NCI-H2196 (cell line): ENCODE measurements at regions not wholly inside any gene's neighbourhood (a gene's known extent, or its start where the extent isn't known, plus 50 kb on each side); places are given as distances from the start of the nearest gene placed in this dataset.

Experiments
- DNase-seq: peaks from one replicate; lab custom pipeline; 2025; ENCODE audit not compliant: unreplicated experiment; lab: John Stamatoyannopoulos, UW

DNA sequence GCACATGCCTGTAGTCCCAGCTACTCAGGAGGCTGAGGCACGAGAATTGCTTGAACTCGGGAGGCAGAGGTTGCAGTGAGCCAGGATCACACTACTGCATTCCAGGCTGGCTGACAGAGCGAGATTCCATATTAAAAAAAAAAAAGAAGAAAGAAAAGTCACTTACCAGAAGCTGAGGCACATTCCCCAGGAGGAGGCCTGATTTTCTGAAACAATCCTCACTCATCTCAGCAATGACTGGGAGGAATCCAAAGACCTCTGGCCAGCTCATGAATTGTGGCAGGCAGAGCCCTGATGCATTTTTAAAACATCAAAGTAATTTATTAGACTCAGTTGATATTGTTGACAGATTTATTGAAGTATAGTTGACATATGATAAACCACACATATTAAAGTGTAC, 206.3 kb downstream of the FOXO1 start:
- DNase-seq: no peak

DNA sequence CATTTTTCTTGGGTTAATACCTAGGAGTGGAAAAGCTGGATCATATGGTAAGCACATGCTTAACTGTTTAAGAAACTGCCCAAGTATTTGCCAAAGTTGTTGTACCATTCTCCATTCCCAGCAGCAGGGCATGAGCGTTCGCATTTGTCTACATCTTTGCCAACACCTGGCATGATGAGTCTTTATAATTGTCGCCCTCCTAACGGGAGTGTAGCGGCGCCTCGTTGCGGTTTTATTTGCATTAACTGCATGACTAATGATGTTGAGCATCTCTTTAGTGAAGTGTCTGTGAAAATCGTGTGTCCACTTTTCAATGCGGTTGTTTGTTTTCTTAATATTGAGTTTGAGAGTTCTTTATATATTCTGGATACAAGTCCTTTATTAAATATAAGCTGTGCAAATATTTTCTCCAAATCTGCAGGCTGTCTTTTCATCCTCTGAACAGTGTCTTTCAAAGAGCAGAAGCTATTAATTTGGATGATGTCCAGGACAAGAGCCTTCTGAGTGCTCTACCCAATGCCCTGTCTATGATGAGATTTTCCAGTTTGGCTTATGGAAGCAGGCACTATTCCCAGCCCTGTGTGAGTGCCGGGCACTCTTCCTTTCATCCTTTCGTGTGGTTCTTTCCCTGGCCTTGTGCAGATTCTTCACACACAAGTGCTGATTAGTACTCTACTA, 202.0 kb downstream of the FOXO1 start:
- peak; percentile 29 for DNase-seq

DNA sequence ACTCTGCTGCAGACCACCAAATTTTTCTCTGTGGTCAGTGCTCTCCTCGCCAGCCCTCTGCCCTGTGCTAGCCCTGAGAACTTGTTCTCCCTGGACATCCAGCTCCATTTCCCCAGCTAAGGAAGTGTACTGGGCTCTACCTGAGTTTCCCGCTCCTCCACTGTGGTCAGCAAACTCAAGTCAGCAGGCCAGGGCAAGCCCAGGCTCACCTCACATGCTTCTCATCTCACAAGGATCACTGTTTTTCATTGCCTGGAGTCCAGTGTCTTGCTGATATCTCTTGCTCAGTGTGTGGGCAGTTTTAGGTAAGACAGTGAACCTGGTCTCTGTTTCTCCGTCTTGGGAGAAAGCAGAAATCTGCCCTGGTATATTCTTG, 201.4 kb downstream of the FOXO1 start:
- DNase-seq: no peak

DNA sequence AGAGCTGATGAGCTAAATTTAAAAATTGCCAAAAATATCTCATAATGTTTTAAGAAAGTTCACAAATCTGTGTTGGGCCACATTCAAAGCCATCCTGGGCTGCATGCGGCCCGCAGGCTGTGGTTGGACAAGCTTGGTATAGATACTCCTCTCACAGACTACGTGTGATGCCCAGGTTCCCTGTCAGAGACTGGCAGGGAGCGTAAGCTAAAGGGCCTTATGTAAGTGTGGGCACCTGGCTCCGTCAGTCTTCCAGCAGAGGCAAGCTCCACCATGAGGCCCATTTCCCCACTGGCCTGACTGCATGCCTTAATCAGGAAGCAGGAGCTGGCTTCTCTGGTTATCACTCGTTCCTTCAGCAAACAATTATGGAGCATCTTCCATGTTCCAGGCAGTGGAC, 200.2 kb downstream of the FOXO1 start:
- no peak for DNase-seq

DNA sequence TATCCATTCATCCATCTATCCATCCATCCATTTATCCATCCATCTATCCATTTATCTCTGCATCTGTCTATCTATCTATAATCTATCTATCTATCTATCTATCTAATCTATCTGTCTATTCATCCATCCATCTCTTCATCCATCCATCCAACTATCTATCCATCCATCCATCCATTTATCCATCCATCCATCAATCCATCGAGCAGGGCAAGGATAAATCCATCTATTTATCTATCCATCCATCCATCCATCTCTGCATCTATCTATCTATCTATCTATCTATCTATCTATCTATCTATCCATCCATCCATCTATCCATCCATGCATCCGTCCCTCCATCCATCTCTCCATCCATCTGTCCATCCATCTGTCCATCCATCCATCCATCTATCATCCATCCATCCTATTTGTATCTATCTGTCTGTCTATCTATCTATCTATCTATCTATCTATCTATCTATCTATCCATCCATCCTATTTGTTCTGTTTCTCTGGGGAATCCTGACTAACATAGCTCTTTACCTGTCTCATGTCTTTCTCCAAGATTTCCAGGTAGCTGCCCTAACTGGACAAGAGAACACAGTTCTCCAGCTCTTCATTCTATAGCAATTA, 198.1 kb downstream of the FOXO1 start:
- DNase-seq: no peak

DNA sequence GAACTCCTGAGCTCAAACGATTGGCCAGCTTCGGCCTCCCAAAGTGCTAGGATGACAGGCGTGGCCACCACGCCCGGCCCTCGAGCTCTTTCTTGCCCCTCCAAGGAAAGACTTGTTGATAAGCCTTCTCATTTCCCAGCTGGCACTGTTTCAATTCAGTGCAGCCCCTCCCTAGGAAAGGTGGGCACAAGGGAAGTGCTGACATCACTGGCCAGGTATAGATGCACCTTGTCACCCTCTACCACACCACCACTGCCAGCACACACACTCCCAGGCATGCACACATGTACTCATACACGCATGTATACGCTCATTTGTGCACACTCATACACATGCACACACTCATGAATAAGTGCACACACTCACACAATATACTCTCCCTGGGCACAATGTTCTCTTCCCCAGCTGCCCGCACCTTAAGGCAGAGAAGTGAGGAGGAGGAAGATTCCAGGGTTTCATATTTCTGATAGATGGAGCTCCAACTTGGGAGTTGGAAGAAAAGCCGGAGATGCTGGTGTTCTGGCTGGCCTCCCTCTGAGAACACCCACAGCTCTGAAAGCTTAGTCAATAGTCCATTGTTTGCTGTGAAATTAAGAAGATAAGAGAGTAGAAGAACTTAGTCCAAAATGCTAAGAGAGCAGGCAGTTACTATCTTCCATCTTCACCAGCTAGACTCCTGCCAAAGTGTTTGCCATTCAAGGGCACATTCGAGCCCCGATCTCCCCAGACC, 196.7 kb downstream of the FOXO1 start:
- DNase-seq: no peak

DNA sequence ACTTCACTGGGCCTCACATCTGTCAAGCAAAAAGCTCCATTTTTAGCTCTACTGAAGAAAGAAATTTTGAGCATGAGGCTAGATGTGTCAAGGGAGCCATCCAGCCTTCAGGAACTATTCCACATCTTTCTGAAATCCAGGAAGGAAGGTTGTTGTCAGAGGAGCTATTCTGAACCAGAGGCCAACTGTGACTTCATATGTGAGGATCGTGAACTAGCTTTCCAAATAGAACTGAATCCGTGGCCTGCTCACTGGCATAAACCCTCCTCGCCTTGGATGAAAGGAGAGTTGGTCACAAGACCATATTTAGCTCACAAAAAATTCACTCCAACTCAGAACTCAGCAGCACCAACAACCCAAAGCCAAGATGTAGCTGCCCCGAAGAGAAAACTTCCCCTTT, 195.8 kb downstream of the FOXO1 start:
- DNase-seq: no peak

DNA sequence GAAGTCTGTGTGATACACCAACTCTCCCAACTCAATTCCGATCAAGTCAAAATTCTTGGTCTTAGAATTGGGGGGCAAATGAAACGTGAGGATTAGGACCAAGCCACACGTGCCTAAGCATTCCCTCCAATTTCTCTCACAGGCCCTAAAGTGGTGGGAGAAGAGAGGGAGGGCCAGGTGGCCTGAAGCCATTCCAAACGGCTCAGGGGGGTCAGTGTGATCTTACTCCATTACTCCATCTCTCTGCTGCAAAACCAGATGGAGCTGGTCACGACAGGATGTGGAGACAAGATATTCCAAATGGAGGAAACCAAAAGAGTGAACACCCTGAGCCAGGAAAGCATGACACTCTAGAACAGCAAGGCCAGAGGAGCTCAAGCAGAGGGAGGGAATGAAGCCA, 195.4 kb downstream of the FOXO1 start:
- no peak for DNase-seq

DNA sequence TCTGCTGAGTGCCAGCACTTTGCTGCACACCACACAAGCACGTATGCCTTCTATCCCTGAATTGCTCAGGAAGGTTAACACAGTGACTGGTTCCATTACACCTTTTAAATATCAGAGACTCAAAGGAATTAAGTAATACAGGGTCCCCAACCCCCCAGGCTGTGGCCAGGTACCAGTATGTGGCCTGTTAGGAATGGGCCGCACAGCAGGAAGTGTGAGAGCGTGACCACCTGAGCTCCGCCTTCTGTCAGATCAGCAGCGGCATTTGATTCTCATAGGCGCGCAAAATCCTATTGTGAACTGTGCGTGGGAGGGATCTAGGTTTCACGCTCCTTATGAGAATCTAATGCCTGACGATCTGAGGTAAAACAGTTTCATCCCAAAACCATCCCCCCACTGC, 194.5 kb downstream of the FOXO1 start:
- DNase-seq: no peak

DNA sequence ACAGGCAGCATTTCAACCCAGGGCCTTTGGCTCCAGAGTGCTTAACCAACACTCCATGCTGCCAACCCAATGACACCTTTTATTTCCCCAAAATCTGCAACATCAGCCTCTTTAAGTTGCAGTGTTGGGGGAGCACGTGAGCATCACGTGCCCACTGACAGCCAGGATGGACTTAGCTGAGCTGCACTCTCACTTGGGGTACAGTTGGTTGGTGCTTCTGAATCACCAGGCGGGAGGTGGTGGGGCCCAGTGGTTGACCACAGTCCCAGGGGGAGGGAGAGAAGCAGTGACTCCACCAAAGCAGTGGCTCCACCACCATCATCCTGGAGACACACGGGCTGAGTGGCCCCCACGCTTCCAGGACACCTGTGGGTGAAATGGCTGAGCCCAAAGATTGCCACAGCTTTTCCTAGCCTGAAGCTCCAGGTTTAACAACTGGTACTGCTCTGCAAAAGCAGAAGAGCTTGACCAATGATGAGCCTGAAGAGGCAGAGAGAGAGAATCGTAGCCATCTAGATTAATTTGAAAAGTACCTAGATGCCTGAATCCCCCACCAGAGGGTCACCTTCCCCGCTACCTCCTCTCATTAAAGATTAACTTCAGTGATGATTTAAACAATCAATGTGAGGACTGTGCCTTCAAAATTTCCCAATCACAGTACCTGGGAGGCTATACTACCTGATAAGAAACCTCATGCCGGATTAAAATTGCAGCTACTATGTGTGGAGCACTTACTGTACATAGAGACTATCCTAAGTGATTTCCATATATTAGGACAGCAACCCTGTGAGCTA, 193.8 kb downstream of the FOXO1 start:
- DNase-seq: no peak

DNA sequence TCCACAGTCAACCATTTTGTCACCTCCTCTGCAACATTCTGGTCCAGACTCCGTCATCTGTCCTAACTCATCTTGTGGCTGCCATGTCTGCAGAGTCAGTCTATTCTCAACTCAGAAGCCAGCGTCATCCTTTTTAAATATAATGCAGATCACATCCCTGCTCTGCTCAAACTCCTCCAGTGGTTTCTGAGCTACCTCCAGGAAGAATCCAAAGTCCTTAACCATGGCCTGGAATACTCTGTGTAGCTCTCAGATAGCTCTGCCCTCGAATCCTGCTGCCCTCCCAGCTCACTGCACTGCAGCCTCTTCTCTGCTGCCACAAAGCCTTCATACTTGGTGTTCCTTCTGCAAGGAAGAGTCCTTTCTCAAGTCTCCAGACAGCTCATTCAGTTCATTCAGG, 190.8 kb downstream of the FOXO1 start:
- no peak for DNase-seq

DNA sequence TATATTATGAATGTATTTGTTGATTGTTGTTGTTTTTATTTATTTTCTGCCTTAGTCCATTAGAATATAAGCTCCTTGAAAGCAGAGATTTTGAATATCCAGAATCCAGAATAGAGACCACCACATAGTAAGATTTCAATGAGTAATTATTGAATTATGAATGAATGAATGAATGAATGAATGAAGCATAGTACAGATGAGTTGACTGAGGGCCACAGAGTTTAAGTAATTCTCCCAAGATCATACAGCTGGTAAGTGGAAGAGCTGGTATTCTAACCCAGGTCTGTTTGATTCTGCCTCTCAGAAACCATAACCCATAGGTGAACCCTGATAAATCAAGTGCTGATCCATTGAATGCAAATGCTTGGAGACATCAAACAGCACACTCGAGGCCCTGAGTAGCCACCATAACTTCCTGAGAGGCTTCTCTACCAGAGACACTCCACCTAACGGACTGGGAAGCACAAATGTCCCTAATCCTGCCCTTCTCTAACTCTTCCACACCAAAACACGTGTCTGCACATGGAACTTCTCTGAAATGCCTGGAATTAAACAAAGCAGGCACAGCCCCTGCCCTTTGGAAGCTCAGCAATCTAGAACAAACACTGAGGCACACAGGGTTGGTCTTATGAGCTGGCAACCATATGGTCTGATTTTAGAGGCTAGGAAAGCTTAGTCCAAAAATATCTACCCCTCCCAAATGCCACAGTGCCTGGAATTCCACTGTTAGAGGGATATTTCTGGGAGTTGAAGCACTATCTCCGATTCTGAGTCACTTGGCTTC, 190.1 kb downstream of the FOXO1 start:
- DNase-seq: no peak

DNA sequence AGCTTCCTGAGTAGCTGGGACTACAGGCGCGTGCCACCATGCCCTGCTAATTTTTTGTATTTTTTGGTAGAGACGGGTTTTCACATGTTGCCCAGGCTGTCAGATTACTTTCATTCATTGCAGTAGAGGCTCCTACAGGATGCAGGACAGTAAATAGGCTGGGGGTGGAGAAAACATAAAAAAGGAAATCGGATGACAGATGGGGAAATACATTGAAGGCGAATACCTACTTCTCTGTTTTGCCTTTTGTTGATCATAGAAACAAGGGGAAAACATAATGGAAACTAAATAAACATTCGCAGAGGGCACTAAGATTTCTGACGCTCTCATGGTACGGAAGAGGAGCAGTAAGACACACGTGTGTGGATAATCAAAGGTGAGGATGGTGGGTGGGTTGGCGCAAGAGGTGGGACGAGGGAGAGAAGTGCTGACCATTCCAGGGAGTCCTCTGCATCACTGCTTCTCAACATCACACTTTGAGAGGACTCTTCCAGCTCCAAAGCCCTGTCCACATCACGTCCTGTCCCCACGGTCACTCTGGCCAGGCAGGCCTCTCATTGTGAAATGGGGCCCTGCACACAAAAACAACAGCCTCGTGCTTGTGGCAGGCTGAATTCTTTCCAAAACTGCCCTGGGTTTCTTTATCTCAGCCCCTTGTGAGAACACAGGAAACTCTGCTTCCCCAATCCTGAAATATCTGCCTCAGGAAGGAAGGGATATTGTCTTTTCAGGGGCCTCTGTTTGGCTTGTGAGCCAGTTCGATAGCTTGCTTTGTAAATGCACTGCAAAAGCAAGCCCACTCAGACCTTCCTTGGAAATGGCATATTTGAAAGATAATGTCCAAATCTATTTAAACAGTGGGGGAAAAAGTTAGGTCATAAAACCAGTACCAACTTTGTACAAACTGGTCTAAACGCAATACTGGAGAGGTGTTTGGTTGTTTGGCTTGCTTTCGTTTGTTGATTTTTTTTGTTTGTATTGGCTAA, 188.5 kb downstream of the FOXO1 start:
- no peak for DNase-seq

DNA sequence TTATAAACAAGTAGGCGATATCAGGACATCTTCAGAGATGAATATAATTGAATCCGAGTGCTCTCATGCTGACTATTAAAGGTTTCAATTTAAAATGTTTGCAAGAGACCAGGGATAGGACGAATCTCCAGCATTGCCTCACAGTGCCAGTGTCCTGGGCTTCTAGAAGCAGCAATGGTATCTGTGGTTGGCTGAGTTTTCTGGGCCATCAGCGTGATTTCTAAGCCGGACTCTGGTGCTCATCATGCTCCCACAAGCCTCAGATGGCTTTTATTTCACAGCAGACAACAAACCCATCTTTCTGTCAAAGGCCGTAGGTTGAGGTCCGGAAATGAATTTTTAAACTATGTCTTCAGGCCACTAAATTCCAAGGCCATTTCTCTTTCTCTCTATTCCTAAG, 187.7 kb downstream of the FOXO1 start:
- no peak for DNase-seq

DNA sequence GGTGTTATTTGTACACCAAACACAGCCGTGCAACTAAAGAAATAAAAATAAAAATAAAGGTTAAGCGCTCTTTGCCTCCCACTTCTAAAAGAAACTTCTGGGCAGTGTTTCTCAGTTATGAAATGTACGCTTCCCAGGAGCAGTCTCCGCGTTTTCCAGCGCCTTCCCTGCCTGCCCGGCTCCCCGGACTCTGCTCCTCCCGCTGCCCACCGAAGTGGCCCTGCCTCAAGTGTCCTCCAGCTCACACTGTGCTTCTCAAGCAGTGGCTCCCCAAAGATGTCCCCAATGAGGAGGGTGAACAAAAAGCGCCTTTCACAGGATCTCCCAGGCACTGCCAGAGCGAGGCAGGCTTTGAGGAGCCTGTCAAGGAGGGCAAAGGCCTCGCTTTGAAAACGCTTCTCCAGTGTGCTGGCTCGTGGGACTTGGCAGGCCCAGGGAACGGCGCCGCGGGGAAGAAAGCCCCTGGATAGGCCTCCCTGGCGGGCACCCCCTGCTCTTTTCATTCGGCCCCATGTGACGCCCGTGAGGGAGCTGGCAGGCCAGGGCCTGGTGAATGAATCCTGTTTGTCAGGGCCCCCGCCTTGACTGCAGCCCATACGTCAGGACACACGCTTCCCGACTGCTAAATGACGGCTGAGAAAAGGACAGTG, 187.1 kb downstream of the FOXO1 start:
- no peak for DNase-seq

DNA sequence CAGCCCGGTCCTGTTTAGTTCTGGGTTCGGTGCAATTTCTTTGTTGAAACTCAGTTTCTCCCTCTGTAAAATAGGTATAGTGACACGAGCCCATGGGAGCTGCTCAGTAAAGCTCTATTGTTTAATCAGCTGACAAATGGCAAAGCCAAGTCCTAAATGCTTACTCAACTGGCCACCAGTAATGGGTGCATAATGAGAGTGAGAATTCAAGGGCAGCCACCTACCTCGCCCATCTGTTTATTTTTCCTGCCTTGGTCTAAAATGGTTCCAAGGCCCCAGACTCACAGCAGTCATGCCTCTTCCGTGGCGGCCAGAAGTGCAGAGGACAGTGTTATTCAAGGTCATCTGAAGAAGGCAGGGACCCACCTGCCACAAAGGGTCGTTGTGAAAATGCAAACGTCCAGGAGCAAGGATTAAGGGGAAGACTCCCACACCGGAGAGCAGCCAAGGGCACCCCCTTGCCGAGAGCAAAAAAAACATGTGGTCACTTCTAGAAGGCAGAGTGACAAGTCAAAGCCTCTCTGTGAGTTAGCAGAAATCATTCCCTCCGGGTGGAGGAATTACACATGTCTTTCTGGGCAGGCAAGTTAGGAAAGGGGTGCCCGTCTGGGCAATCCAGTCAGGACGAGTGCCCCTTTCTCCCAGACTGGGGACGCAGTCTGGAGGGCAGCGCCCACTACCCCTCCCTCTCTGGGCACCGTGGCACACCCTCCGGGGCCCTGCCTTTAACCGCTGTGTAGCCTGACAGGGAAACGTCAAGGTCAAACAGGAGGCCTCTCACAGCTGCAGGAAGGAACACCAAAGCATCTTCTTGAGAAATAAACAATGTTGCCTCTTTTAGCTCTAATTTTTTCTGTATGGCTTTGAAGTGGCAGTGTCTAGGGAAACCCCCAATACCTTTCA, 186.2 kb downstream of the FOXO1 start:
- no peak for DNase-seq

DNA sequence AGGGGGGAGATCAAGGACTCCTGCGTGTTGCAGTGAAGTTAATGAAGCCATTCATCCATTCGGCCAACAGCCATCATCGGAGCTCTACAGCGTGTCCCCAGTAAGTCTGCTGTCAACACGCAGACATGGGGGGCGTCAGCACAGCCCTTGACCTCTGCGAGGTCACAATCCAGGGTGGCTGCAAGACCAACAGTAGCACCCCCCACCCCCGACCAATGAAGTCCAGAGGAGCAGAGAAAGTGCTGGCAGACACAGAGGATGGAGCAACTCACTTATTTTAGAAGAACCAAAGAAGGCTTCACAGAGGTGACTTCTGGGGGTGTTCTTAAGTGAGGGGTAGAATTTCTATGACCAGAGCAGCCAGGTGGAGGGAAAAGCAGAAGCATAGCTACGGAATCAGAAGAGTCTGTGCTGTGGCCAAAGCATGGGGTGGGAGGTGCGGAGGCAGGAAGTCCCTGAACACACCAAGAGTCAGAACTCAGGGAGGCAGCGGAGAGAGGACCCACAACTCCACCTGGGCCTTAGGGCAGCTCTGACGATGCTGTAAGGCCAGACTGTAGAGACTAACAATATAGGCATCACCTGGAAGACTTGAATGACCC, 185.4 kb downstream of the FOXO1 start:
- no peak for DNase-seq

DNA sequence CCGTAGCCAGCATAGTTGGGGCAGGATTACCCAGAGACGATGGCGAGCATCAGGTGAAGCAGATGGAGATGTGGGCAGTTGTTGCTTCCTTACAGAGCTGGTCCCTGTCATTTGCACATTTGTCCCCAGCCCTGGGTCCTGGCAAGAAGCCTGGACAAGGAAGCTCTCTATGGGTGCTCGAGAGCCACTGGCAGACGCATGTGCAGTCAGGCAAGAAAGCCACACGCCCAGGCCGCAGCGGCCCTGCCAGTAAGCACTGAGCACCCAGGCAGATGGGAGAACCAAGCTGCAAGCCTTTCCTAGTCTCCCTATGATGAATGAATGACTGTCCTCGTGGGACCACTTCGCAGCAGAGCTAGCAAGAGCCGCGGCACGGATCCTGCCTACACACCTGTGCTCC, 182.8 kb downstream of the FOXO1 start:
- DNase-seq: peak; percentile 12
